Hepatocyte (in vitro differentiated cells): ENCODE measurements at regions not wholly inside any gene's neighbourhood (a gene's known extent, or its start where the extent isn't known, plus 50 kb on each side); places are given as distances from the start of the nearest gene placed in this dataset.
"Not testable (repeated sequence)": the region's sequence is repeated elsewhere in the genome, so short reads cannot be mapped to it uniquely, and the experiment has no call there.

Source experiments
- DNase-seq: peaks from one replicate; pipeline ENCODE4 v3.0.0-alpha.2; 2016; ENCODE audit warnings: low spot score
- H2AFZ ChIP-seq: fragments of 200-600 bp; sonication (generic); 2 replicates; pipeline ENCODE4 v1.6.0; 2016; ENCODE audit warnings: antibody characterized with exemption, mild to moderate bottlenecking
- H3K27ac ChIP-seq: fragments of 200-600 bp; sonication (generic); 2 replicates; pipeline ENCODE4 v1.5.1; 2016; ENCODE audit warnings: mild to moderate bottlenecking
- H3K27me3 ChIP-seq: fragments of 200-600 bp; sonication (generic); 2 replicates; pipeline ENCODE4 v1.6.1; 2016
- H3K36me3 ChIP-seq: fragments of 200-600 bp; sonication (generic); replicated peaks from 2 replicates; pipeline ENCODE4 v1.5.1; 2016; ENCODE audit warnings: low read depth; ENCODE audit not compliant: insufficient read depth
- H3K4me1 ChIP-seq: fragments of 200-600 bp; sonication (generic); 2 replicates; pipeline ENCODE4 v1.5.1; 2016; ENCODE audit warnings: mild to moderate bottlenecking, moderate library complexity; ENCODE audit not compliant: insufficient read depth
- H3K4me2 ChIP-seq: fragments of 200-600 bp; sonication (generic); 2 replicates; pipeline ENCODE4 v1.6.0; 2016
- H3K4me3 ChIP-seq: fragments of 200-600 bp; sonication (generic); 2 replicates; pipeline ENCODE4 v1.5.1; 2016; ENCODE audit warnings: mild to moderate bottlenecking
- H3K79me2 ChIP-seq: fragments of 200-600 bp; sonication (generic); 2 replicates; pipeline ENCODE4 v1.6.0; 2017; ENCODE audit warnings: mild to moderate bottlenecking
- H3K9me2 ChIP-seq: fragments of 200-600 bp; sonication (generic); replicated peaks from 2 replicates; pipeline ENCODE4 v1.6.0; 2017; ENCODE audit warnings: mild to moderate bottlenecking; ENCODE audit not compliant: insufficient read depth
- H3K9me3 ChIP-seq: fragments of 200-600 bp; sonication (generic); 2 replicates; pipeline ENCODE4 v1.5.1; 2016; ENCODE audit warnings: low read depth, mild to moderate bottlenecking
- H4K20me1 ChIP-seq: fragments of 200-600 bp; sonication (generic); 2 replicates; pipeline ENCODE4 v1.6.0; 2016; ENCODE audit warnings: mild to moderate bottlenecking; ENCODE audit not compliant: insufficient read depth, poor library complexity, severe bottlenecking
- EZH2 ChIP-seq: fragments of 200-600 bp; sonication (generic); IDR thresholded peaks from 2 replicates; pipeline ENCODE4 v1.6.1; 2016; ENCODE audit warnings: antibody characterized with exemption, mild to moderate bottlenecking, borderline replicate concordance
- EZH2phosphoT487 ChIP-seq: fragments of 200-600 bp; sonication (generic); IDR thresholded peaks from one replicate; pipeline ENCODE4 v1.6.1; 2018; ENCODE audit warnings: antibody characterized with exemption, mild to moderate bottlenecking, low read depth, moderate library complexity; ENCODE audit not compliant: unreplicated experiment, severe bottlenecking
- WGBS: methylation state at CpG from one replicate; pipeline ENCODE4 v1.1.6; 2016; ENCODE audit warnings: low lambda C conversion rate; ENCODE audit errors: missing lambda C conversion rate; 5-methylcytosine and 5-hydroxymethylcytosine counted together
- TF ChIP-seq, protein P1 (sequence below): fragments of 200-600 bp; sonication (generic); IDR thresholded peaks from 2 replicates; pipeline ENCODE4 v1.5.1; 2016; ENCODE audit warnings: antibody characterized with exemption, mild to moderate bottlenecking; ENCODE audit not compliant: poor library complexity

GRCh38 chr1:227482023-227482299 is 81.4 kb upstream of the ZNF678 start:
- Histone ChIP-seq H2AFZ (no peak overlapping the region), H3K27me3 (peaks cover 7% of the 10 kb centered on the region), H3K36me3 (no peaks in the 10 kb centered on the region), H3K4me3 (no peak overlapping the region), H3K4me1 (no peaks in the 10 kb centered on the region), H3K4me2 (no peak overlapping the region), H3K9me2 (no peaks in the 10 kb centered on the region), H3K27ac (no peak overlapping the region), H3K79me2 (no peaks in the 10 kb centered on the region), H4K20me1 (no peaks in the 10 kb centered on the region), H3K9me3 (no peaks in the 10 kb centered on the region)
- no peak for TF ChIP-seq EZH2phosphoT487
- no peak for TF ChIP-seq EZH2
- TF ChIP-seq, protein P1, sequence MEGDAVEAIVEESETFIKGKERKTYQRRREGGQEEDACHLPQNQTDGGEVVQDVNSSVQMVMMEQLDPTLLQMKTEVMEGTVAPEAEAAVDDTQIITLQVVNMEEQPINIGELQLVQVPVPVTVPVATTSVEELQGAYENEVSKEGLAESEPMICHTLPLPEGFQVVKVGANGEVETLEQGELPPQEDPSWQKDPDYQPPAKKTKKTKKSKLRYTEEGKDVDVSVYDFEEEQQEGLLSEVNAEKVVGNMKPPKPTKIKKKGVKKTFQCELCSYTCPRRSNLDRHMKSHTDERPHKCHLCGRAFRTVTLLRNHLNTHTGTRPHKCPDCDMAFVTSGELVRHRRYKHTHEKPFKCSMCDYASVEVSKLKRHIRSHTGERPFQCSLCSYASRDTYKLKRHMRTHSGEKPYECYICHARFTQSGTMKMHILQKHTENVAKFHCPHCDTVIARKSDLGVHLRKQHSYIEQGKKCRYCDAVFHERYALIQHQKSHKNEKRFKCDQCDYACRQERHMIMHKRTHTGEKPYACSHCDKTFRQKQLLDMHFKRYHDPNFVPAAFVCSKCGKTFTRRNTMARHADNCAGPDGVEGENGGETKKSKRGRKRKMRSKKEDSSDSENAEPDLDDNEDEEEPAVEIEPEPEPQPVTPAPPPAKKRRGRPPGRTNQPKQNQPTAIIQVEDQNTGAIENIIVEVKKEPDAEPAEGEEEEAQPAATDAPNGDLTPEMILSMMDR, result no peak
- DNase-seq, result no peak

- H4K20me1 ChIP-seq, DNase-seq, H3K36me3 ChIP-seq, H2AFZ ChIP-seq, H3K9me3 ChIP-seq, H3K79me2 ChIP-seq, H3K27ac ChIP-seq, H3K27me3 ChIP-seq, H3K9me2 ChIP-seq, H3K4me1 ChIP-seq, H3K4me2 ChIP-seq, H3K4me3 ChIP-seq: not testable (repeated sequence)
- 24% methylated on average over 4 of the region's 5 CpGs for WGBS
These were observed 89.3 kb upstream of the ZNF678 start for GRCh38 chr1:227474072-227474471.

DNA sequence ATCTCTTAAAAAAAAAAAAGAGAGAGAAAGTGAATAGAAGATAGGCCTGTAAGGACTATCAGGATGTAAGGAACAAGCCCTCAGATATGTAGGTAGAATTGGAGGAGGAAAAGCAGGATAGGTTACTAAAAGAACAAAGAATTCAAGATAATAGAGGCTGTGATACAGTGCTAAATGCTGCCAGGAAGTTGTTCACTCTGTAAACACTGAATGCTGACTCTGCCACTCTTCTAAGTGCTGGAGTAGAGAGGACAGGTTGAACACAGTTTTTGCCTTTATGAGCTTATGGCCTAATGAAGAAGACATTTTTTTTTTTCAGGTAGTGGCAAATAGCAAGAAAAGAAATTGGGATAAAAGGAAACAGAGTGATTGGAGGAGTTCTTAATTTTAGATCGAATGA is 90.6 kb upstream of the ZNF678 start:
- peaks cover 8% of the 10 kb centered on the region for H3K27me3 ChIP-seq

DNA sequence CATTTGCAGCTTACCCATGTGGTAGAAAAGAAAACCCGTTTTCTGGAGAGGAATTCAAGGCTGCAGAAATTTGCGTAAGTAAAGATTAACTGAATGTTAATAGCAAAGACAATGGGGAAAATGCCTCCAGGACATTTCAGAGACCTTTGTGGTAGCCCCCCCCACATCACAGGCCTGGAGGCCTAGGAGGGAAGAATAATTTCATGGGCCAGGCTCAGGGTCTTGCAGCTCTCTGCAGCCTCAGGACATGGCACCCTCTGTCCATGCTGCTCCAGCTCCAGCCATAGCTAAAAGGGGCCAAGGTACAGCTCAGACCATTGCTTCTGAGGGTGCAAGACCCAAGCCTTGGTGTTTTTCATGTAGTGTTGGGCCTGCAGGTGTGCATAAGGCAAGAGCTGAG is 92.7 kb upstream of the ZNF678 start:
- no peak overlapping the region for H3K27ac ChIP-seq
- no peak overlapping the region for H3K4me2 ChIP-seq
- no peak for DNase-seq
- TF ChIP-seq, protein P1, result no peak
- TF ChIP-seq EZH2 (no peak), EZH2phosphoT487 (no peak)
- no peaks in the 10 kb centered on the region for H3K4me1 ChIP-seq
- no peaks in the 10 kb centered on the region for H4K20me1 ChIP-seq
- H2AFZ ChIP-seq, result no peak overlapping the region
- 92% methylated on average over 2 of the region's 2 CpGs for WGBS
- H3K36me3 ChIP-seq, result no peaks in the 10 kb centered on the region
- no peaks in the 10 kb centered on the region for H3K9me3 ChIP-seq
- H3K27me3 ChIP-seq, result no peaks in the 10 kb centered on the region
- no peaks in the 10 kb centered on the region for H3K9me2 ChIP-seq
- H3K79me2 ChIP-seq, result no peaks in the 10 kb centered on the region
- H3K4me3 ChIP-seq, result no peak overlapping the region

More for the DNA sequence above, 90.6 kb upstream of the ZNF678 start:
- 87% methylated on average over 1 of the region's 1 CpG for WGBS
- no peak overlapping the region for H3K4me2 ChIP-seq
- H2AFZ ChIP-seq, result no peak overlapping the region
- no peaks in the 10 kb centered on the region for H3K9me3 ChIP-seq
- H3K4me1 ChIP-seq, result no peaks in the 10 kb centered on the region
- no peaks in the 10 kb centered on the region for H4K20me1 ChIP-seq
- no peak for TF ChIP-seq EZH2
- TF ChIP-seq, protein P1, result no peak
- TF ChIP-seq EZH2phosphoT487, result no peak
- H3K9me2 ChIP-seq, result no peaks in the 10 kb centered on the region
- no peak for DNase-seq
- H3K36me3 ChIP-seq, result no peaks in the 10 kb centered on the region
- H3K27ac ChIP-seq, result no peak overlapping the region
- H3K79me2 ChIP-seq, result no peaks in the 10 kb centered on the region
- H3K4me3 ChIP-seq, result no peak overlapping the region
